Fibroblast of peridontal ligament (primary cell): ENCODE measurements at regions not wholly inside any gene's neighbourhood (a gene's known extent, or its start where the extent isn't known, plus 50 kb on each side); places are given as distances from the start of the nearest gene placed in this dataset.

ENCODE experiments used
- DNase-seq: peaks from one replicate; pipeline ENCODE4 v3.0.0-alpha.2; 2010; ENCODE audit errors: extremely low read depth

- DNase-seq = peak; percentile 50
Observed at GRCh38 chr7:22911889-22912288, 89.2 kb upstream of the TOMM7 start.

DNA sequence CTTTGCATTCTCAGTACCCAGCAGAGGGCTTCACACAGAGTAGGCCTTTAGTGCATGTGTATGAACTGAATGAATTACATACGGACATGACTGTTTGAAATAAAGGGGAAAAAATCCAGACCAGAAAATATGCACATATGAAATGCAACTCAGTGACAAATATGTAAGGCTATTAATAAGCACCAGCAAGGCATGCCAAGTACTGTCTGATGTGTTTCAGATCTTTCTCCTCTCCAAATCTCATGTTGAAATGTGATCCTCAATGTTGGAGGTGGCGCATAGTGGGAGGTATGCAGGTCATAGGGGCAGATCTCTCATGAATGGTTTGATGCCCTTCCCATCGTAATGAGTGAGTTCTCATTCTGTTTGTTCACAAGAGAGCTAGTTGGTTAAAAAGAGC lies 87.3 kb upstream of the TOMM7 start:
- no peak for DNase-seq

- no peak for DNase-seq
Observed at GRCh38 chr7:22907805-22908204, 85.2 kb upstream of the TOMM7 start.

- no peak for DNase-seq
Observed at GRCh38 chr7:22900784-22901183, 78.1 kb upstream of the TOMM7 start.

- no peak for DNase-seq
Observed at GRCh38 chr7:22900101-22900500, 77.5 kb upstream of the TOMM7 start.

DNA sequence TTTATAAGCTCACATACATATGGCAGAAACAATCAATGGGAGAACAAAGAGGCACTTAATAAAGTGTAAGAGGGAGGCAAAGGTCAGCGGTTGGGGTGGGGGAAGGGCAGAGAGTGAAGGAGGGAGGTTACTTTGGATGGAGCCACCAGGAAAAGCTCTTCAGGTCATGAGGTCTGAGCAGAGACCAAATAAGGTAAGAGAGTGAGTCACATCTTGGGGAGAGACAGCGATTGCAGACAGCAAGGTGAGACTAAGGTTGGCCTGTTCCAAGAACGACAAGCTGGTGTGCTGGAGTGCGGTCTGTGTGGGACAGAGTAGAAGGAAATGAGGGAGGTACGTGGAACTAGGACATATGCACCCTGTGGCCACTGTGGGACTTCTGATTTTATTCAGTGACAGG lies 74.3 kb upstream of the TOMM7 start:
- no peak for DNase-seq

GRCh38 chr7:22895828-22896165 lies 73.1 kb upstream of the TOMM7 start:
- DNase-seq = no peak

DNA sequence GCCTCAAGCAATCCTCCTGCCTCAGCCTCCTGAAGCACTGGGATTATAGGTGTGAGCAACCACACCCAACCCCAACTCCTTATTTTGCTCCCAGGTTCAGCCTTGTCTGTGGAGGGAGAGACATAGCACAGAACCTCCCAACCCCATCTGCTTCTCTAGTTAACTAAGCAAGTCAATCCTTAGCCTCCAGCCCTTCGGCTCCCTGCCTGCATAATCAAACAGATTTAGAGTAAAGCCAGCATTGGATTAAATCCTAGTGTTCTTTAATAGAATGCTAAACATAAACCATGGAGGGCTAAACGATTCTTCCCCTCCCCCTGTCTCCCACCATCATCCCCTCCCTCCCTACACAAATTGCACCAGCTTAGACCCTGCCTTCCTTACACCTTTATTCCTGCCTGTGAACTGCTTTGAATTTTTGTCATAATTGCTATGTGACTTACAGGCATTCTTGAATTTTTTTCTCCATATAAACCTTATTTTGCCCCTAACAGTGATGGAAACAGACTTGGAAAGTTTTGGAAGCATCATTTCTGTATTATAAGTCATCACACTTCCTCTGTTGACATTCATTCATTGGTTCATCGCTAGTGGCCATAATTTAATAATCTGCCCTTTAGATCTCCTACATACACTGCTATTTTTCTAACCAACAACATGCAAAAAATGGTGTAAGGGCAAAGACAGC lies 72.6 kb upstream of the TOMM7 start:
- peak; percentile 17 for DNase-seq

- DNase-seq = no peak
Observed at GRCh38 chr7:22894546-22894945, 71.9 kb upstream of the TOMM7 start.

DNA sequence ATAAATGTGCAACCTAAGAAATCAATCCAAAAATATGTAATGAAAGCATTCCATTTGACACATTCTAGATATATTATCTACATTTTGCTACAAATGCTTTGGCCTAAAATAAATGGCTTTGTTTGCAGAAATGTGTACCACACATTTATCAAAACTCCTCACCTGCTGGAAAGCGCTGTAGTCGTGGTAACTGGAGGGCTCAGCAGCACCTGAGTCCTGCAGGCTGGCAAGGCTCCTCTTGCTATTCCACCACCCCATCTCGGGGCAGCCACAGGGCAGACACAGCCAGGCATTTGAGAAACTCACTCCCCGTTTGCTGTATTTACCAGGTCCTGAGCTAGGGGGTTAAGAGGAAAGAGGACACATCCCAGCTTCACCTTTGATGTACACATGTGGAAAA lies 68.1 kb upstream of the TOMM7 start:
- DNase-seq = no peak

- no peak for DNase-seq
Observed at GRCh38 chr7:22885797-22886261, 63.2 kb upstream of the TOMM7 start.

DNA sequence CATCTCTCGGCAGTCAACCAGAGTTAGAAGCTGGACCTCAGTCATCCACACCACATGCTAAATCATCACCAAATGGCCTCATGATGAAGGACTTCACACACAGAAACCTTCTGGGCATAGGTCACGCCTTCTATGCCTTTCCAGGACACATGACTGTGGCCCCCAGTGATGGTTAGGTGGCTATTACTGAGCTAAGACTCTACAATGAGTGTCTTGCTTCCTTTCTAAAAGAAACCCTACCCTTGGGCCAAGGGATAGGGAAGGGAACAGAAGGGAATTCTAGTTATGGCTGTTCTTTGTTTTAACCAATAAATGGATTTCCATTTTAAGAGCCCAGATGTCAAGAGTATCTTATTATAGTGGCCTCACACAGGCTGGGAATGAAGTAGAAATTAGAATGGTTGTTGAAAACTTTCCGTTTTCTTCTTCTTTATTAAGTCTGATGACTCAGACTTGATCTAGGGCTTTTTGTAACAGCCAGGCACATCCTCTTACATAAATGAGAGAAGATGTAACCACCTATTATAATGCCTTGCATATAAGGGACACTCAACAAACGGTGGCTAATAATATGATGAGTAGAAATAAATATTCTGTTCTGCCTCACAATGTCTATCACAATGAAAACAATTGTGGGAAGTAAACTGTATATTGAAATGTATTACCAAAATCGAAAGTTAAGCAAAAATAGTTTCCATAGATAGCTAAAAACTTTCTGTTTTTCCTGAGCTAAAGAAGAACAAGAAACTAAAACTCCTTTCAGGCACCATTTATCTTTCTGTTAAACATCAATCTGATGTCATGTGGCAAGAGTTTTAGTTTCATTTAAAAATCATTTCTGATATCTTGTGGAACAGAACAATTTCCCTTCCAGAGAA lies 62.5 kb upstream of the TOMM7 start:
- peak; percentile 26 for DNase-seq

GRCh38 chr7:22882106-22882505 lies 59.5 kb upstream of the TOMM7 start:
- no peak for DNase-seq

DNA sequence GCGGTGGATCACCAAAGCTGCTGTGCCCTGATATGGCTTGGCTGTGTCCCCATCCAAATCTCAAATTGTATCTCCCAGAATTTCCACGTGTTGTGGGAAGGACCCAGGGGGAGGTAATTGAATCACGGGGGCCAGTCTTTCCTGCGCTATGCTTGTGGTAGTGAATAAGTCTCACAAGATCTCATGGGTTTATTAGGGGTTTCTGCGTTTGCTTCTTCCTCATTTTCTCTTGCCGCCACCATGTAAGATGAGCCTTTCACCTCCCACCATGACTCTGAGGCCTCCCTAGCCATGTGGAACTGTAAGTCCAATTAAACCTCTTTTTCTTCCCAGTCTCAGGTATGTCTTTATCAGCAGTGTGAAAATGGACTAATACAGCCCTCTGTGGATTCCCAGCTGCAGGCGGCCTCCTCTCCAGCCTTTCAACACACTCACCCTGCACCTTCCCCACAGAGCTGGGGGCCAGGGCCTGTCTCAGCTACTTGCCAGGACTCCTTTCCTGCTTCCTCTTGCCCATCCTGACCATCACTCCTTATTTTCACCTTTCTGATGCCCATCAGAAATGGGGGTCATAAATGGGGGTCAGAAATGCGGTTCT lies 57.2 kb upstream of the TOMM7 start:
- no peak for DNase-seq

- DNase-seq = no peak
Observed at GRCh38 chr7:22879280-22879679, 56.6 kb upstream of the TOMM7 start.

DNA sequence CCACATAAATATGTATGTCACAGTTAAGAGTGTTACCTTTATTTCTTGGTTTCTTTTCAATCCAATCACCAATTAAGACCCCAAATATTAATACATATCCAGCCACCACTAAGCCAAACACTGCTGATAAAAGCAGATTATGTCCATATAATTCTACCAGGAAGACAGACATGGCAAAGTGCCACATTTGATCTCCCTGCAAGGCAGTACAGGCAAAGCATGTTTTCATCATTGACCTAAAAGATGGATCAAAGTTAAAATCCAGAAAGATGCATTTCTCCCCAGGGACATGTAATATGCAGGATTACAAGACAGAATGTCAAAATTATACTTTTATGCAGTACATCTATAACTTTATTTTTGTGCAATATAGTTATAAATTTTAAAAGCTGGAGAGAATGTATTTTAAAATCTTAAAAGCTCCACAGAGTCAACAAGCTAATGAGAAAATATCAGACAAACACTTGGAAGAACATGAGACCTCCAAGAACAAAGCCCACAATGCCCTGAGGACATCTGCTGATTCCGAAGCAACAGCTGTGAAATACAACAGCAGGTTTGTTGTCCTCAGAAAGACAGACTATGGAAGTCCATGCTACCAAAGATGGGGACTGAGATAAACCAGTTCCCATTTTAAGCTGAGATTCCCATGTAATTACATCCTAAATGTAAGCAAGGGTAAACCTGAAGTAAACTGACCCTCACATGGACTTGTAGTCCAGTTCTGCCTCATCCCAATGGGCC lies 54.5 kb upstream of the TOMM7 start:
- no peak for DNase-seq

- DNase-seq = no peak
Observed at GRCh38 chr7:22875470-22875869, 52.8 kb upstream of the TOMM7 start.

DNA sequence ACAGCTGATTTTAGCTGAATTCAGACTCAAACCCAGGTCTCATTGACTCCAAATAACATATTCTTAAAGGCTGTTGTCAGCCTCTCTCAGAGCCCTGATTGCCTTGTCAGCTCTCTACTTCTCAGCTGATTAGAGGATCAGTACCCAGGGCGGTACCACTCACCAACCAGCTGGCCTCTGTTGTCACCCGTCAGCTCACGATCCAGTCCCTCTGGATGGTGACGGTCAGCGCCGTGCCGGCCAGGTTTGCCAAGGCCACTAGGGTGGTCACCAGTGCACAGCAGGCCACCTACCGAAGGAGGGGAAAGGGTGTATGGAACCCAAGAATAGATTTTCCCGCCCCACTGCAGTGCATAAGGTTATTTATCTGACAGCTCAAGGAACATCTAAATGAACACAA lies 52.3 kb upstream of the TOMM7 start:
- DNase-seq = no peak
